ENCODE measurements at regions not wholly inside any gene's neighbourhood (a gene's known extent, or its start where the extent isn't known, plus 50 kb on each side); places are given as distances from the start of the nearest gene placed in this dataset.

DNA sequence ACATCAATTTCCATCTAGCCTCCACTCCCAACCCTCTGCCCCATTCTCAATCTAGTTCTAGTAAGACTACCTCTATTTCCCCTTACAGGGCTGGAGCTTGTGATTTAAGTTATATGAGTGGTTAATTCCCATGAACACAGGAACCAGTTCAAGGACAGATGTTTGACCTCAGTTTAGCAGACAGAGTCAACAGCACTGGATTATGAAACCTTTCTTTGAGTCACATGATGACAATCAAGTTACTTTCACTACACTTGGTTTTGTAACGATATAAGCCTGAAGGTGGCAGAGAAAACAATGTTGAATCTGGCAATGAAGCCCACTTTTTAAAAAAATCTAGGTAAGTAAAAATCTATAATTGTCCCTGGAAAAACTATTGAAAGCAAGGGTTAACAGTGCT, 1646.2 kb upstream of the FLRT2 start:
- Histone ChIP-seq H2BK5ac (ENCODE audit: low read depth, low read length, poor library complexity) (no peak overlapping the region), H3K36me3 (ENCODE audit: control insufficient read depth in 1 of 2, insufficient read depth in 2 of 2, low read length in 2 of 2) (no peaks in the 10 kb centered on the region), H2AFZ (ENCODE audit: insufficient read depth, low read length, poor library complexity) (no peak overlapping the region), H4K8ac (ENCODE audit: low read depth, low read length) (no peak overlapping the region), H3K4me2 (ENCODE audit: low read length) (no peak overlapping the region), H3K14ac (ENCODE audit: low read length) (no peak overlapping the region), H3K27me3 (ENCODE audit: insufficient read depth, low read length) (no peaks in the 10 kb centered on the region), H3K9ac (ENCODE audit: low read length) (no peak overlapping the region), H3K27ac (ENCODE audit: low read depth, low read length) (no peak overlapping the region), H3K4me1 (ENCODE audit: control insufficient read depth in 1 of 2, insufficient read depth in 2 of 2, low read length in 2 of 2) (no peaks in the 10 kb centered on the region), H2BK120ac (ENCODE audit: insufficient read depth, low read length, poor library complexity) (no peak overlapping the region), H3K4ac (ENCODE audit: low read depth, low read length) (no peak overlapping the region), H3K79me2 (ENCODE audit: control insufficient read depth, insufficient read depth, low read length, poor library complexity) (no peaks in the 10 kb centered on the region), H4K91ac (ENCODE audit: low read depth, low read length) (no peak overlapping the region), H3K4me3 (ENCODE audit: low read depth, low read length) (no peak overlapping the region), H2BK12ac (ENCODE audit: low read length) (no peak overlapping the region), H4K12ac (ENCODE audit: low read depth, low read length) (no peak overlapping the region), H3K79me1 (ENCODE audit: low read length) (no peaks in the 10 kb centered on the region), H3K9me3 (ENCODE audit: insufficient read depth, low read depth, low read length) (no peaks in the 10 kb centered on the region), H3K23ac (ENCODE audit: low read length) (no peak overlapping the region), H3K18ac (ENCODE audit: low read length) (no peak overlapping the region), H2AK5ac (ENCODE audit: low read length) (no peak overlapping the region)
- no CpG with 5 or more reads among the region's 1 CpG for WGBS (ENCODE audit: extremely low coverage, insufficient coverage, insufficient read length)
- DNase-seq: no peak

DNA sequence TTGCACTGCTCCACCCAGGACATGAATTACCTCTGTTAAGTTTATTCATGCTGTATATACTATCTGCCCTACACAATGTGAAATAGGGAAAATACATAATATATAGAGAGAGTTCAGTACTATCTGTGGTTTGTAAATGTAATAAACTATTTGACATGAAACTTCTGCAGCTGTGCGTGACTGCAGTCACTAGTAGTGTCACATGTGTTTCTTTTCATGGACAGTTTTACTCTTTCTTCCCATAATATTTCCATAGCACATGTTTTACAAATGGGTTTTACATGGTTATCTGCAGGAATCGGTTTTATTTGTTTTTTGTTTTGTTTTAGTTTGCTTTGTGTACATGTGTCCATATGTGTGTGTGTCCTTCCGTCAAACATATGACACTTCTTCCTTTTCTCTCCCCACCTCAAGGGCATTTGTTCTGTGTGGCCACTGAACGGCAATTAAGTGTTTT, 1644.1 kb upstream of the FLRT2 start:
- Histone ChIP-seq H3K79me1 (ENCODE audit: low read length) (no peaks in the 10 kb centered on the region), H2BK12ac (ENCODE audit: low read length) (no peak overlapping the region), H3K4me1 (ENCODE audit: control insufficient read depth in 1 of 2, insufficient read depth in 2 of 2, low read length in 2 of 2) (no peaks in the 10 kb centered on the region), H3K79me2 (ENCODE audit: control insufficient read depth, insufficient read depth, low read length, poor library complexity) (no peaks in the 10 kb centered on the region), H3K4me2 (ENCODE audit: low read length) (no peak overlapping the region), H3K18ac (ENCODE audit: low read length) (no peak overlapping the region), H3K27ac (ENCODE audit: low read depth, low read length) (no peak overlapping the region), H3K27me3 (ENCODE audit: insufficient read depth, low read length) (no peaks in the 10 kb centered on the region), H3K23ac (ENCODE audit: low read length) (no peak overlapping the region), H3K9ac (ENCODE audit: low read length) (no peak overlapping the region), H4K91ac (ENCODE audit: low read depth, low read length) (no peak overlapping the region), H3K4ac (ENCODE audit: low read depth, low read length) (no peak overlapping the region), H2AK5ac (ENCODE audit: low read length) (no peak overlapping the region), H3K36me3 (ENCODE audit: control insufficient read depth in 1 of 2, insufficient read depth in 2 of 2, low read length in 2 of 2) (no peaks in the 10 kb centered on the region), H2BK120ac (ENCODE audit: insufficient read depth, low read length, poor library complexity) (no peak overlapping the region), H4K12ac (ENCODE audit: low read depth, low read length) (no peak overlapping the region), H2BK5ac (ENCODE audit: low read depth, low read length, poor library complexity) (no peak overlapping the region), H3K14ac (ENCODE audit: low read length) (no peak overlapping the region), H3K9me3 (ENCODE audit: insufficient read depth, low read depth, low read length) (no peaks in the 10 kb centered on the region), H4K8ac (ENCODE audit: low read depth, low read length) (no peak overlapping the region), H3K4me3 (ENCODE audit: low read depth, low read length) (no peak overlapping the region), H2AFZ (ENCODE audit: insufficient read depth, low read length, poor library complexity) (no peak overlapping the region)
- no peak for DNase-seq
- WGBS (ENCODE audit: extremely low coverage, insufficient coverage, insufficient read length): no CpG with 5 or more reads among the region's 4 CpGs

DNA sequence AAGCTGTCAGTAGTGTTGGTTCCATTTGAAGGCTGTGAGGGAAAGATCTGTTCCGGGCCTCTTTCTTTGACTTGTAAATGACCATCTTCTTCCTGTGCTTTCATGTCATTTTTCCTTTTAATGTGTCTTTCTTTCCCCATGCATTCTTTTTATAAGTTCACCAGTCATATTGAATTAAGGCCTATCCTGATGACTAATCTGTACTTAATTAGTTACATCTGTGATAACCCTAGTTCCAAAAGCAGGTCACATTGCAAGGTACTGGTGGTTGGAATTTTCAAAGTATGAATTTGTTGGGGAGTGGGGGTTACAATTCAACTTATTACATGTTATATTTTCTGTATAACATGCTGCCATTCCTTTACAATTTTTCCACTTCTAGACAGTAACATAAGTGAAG, 1642.1 kb upstream of the FLRT2 start:
- no peak overlapping the region for H3K4me3 ChIP-seq (ENCODE audit: low read depth, low read length)
- H3K4me2 ChIP-seq (ENCODE audit: low read length): no peak overlapping the region
- no peak overlapping the region for H4K8ac ChIP-seq (ENCODE audit: low read depth, low read length)
- H3K9me3 ChIP-seq (ENCODE audit: insufficient read depth, low read depth, low read length): no peaks in the 10 kb centered on the region
- H3K79me2 ChIP-seq (ENCODE audit: control insufficient read depth, insufficient read depth, low read length, poor library complexity): no peaks in the 10 kb centered on the region
- no peak overlapping the region for H4K91ac ChIP-seq (ENCODE audit: low read depth, low read length)
- H3K9ac ChIP-seq (ENCODE audit: low read length): no peak overlapping the region
- WGBS (ENCODE audit: extremely low coverage, insufficient coverage, insufficient read length): no CpG with 5 or more reads among the region's 1 CpG
- no peak overlapping the region for H2AK5ac ChIP-seq (ENCODE audit: low read length)
- H3K18ac ChIP-seq (ENCODE audit: low read length): no peak overlapping the region
- H3K4me1 ChIP-seq (ENCODE audit: control insufficient read depth in 1 of 2, insufficient read depth in 2 of 2, low read length in 2 of 2): no peaks in the 10 kb centered on the region
- H2BK12ac ChIP-seq (ENCODE audit: low read length): no peak overlapping the region
- H3K79me1 ChIP-seq (ENCODE audit: low read length): no peaks in the 10 kb centered on the region
- H3K23ac ChIP-seq (ENCODE audit: low read length): no peak overlapping the region
- no peak overlapping the region for H2BK120ac ChIP-seq (ENCODE audit: insufficient read depth, low read length, poor library complexity)
- no peak overlapping the region for H2BK5ac ChIP-seq (ENCODE audit: low read depth, low read length, poor library complexity)
- H3K36me3 ChIP-seq (ENCODE audit: control insufficient read depth in 1 of 2, insufficient read depth in 2 of 2, low read length in 2 of 2): no peaks in the 10 kb centered on the region
- no peak overlapping the region for H3K27ac ChIP-seq (ENCODE audit: low read depth, low read length)
- no peak for DNase-seq
- H3K4ac ChIP-seq (ENCODE audit: low read depth, low read length): no peak overlapping the region
- H2AFZ ChIP-seq (ENCODE audit: insufficient read depth, low read length, poor library complexity): no peak overlapping the region
- no peak overlapping the region for H4K12ac ChIP-seq (ENCODE audit: low read depth, low read length)
- no peaks in the 10 kb centered on the region for H3K27me3 ChIP-seq (ENCODE audit: insufficient read depth, low read length)
- H3K14ac ChIP-seq (ENCODE audit: low read length): no peak overlapping the region

DNA sequence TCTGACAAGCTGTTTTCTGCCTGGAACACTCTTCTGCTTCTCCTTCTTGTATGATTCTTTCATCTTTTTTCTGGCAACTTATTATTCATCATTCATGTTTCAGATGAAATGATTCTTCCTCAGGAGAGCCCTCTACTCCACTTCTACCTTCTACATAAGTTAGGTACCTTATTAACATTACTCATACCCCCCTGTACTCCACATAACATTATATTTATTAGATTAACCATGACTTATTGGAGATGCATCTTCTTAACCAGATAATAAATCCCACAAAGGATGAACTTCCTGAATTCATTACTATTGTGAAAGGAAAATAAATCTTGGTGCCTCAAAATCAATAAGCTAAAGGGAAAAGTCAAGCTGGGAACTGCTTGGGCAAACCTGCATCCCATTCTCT, 1636.5 kb upstream of the FLRT2 start:
- H2BK12ac ChIP-seq (ENCODE audit: low read length): no peak overlapping the region
- no peak overlapping the region for H2BK120ac ChIP-seq (ENCODE audit: insufficient read depth, low read length, poor library complexity)
- DNase-seq: no peak
- H3K18ac ChIP-seq (ENCODE audit: low read length): no peak overlapping the region
- H3K4me3 ChIP-seq (ENCODE audit: low read depth, low read length): no peak overlapping the region
- H4K91ac ChIP-seq (ENCODE audit: low read depth, low read length): no peak overlapping the region
- H3K14ac ChIP-seq (ENCODE audit: low read length): no peak overlapping the region
- no peaks in the 10 kb centered on the region for H3K79me1 ChIP-seq (ENCODE audit: low read length)
- H3K79me2 ChIP-seq (ENCODE audit: control insufficient read depth, insufficient read depth, low read length, poor library complexity): no peaks in the 10 kb centered on the region
- no peaks in the 10 kb centered on the region for H3K27me3 ChIP-seq (ENCODE audit: insufficient read depth, low read length)
- no peak overlapping the region for H4K8ac ChIP-seq (ENCODE audit: low read depth, low read length)
- H3K9ac ChIP-seq (ENCODE audit: low read length): no peak overlapping the region
- no peak overlapping the region for H2BK5ac ChIP-seq (ENCODE audit: low read depth, low read length, poor library complexity)
- H3K4ac ChIP-seq (ENCODE audit: low read depth, low read length): no peak overlapping the region
- no peaks in the 10 kb centered on the region for H3K4me1 ChIP-seq (ENCODE audit: control insufficient read depth in 1 of 2, insufficient read depth in 2 of 2, low read length in 2 of 2)
- H3K9me3 ChIP-seq (ENCODE audit: insufficient read depth, low read depth, low read length): no peaks in the 10 kb centered on the region
- no peak overlapping the region for H3K23ac ChIP-seq (ENCODE audit: low read length)
- H2AFZ ChIP-seq (ENCODE audit: insufficient read depth, low read length, poor library complexity): no peak overlapping the region
- H3K27ac ChIP-seq (ENCODE audit: low read depth, low read length): no peak overlapping the region
- H2AK5ac ChIP-seq (ENCODE audit: low read length): no peak overlapping the region
- H3K36me3 ChIP-seq (ENCODE audit: control insufficient read depth in 1 of 2, insufficient read depth in 2 of 2, low read length in 2 of 2): no peaks in the 10 kb centered on the region
- no peak overlapping the region for H4K12ac ChIP-seq (ENCODE audit: low read depth, low read length)
- H3K4me2 ChIP-seq (ENCODE audit: low read length): no peak overlapping the region

DNA sequence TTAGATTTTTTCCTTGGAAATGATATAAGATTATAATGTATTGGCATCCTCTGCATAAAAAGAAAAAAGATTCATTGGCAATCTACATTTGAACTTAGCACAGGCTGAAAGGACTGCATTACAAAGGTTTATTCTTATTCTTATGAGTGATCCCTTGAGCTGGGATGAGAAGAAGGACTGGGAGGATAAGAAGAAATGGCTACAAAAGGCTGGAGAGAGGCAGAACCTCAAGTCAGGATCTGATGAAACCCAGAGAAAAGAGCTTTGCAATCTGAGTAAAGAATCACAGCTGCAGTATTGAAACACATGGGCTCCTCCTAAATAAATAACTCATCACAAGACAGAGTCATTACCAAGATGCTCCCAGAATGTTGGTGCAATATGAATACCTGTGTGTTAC, 1635.4 kb upstream of the FLRT2 start:
- H3K79me1 ChIP-seq (ENCODE audit: low read length): no peaks in the 10 kb centered on the region

More for the DNA sequence above, 1635.4 kb upstream of the FLRT2 start:
- H3K27me3 ChIP-seq (ENCODE audit: insufficient read depth, low read length): no peaks in the 10 kb centered on the region
- H3K4me3 ChIP-seq (ENCODE audit: low read depth, low read length): no peak overlapping the region
- H3K9me3 ChIP-seq (ENCODE audit: insufficient read depth, low read depth, low read length): no peaks in the 10 kb centered on the region
- DNase-seq: no peak
- H3K4me2 ChIP-seq (ENCODE audit: low read length): no peak overlapping the region
- H2BK5ac ChIP-seq (ENCODE audit: low read depth, low read length, poor library complexity): no peak overlapping the region
- no peak overlapping the region for H4K12ac ChIP-seq (ENCODE audit: low read depth, low read length)
- H4K91ac ChIP-seq (ENCODE audit: low read depth, low read length): no peak overlapping the region
- H2BK120ac ChIP-seq (ENCODE audit: insufficient read depth, low read length, poor library complexity): no peak overlapping the region
- no peaks in the 10 kb centered on the region for H3K4me1 ChIP-seq (ENCODE audit: control insufficient read depth in 1 of 2, insufficient read depth in 2 of 2, low read length in 2 of 2)
- no peak overlapping the region for H2AFZ ChIP-seq (ENCODE audit: insufficient read depth, low read length, poor library complexity)
- no peaks in the 10 kb centered on the region for H3K36me3 ChIP-seq (ENCODE audit: control insufficient read depth in 1 of 2, insufficient read depth in 2 of 2, low read length in 2 of 2)
- no peak overlapping the region for H2BK12ac ChIP-seq (ENCODE audit: low read length)
- no peak overlapping the region for H2AK5ac ChIP-seq (ENCODE audit: low read length)
- no peak overlapping the region for H3K27ac ChIP-seq (ENCODE audit: low read depth, low read length)
- H3K23ac ChIP-seq (ENCODE audit: low read length): no peak overlapping the region
- H3K18ac ChIP-seq (ENCODE audit: low read length): no peak overlapping the region
- H3K14ac ChIP-seq (ENCODE audit: low read length): no peak overlapping the region
- no peaks in the 10 kb centered on the region for H3K79me2 ChIP-seq (ENCODE audit: control insufficient read depth, insufficient read depth, low read length, poor library complexity)
- H4K8ac ChIP-seq (ENCODE audit: low read depth, low read length): no peak overlapping the region
- no peak overlapping the region for H3K9ac ChIP-seq (ENCODE audit: low read length)
- H3K4ac ChIP-seq (ENCODE audit: low read depth, low read length): no peak overlapping the region
